ENCODE measurements at regions not wholly inside any gene's neighbourhood (a gene's known extent, or its start where the extent isn't known, plus 50 kb on each side); places are given as distances from the start of the nearest gene placed in this dataset.

- no peak for TF ChIP-seq REST (IDR thresholded peaks at IDR 0.05; ENCODE audit: unreplicated experiment)
- no peak for TF ChIP-seq CTCF (conservative IDR thresholded peaks at IDR 0.05; ENCODE audit: low read depth in 2 of 2)
- no peak for TF ChIP-seq ZNF462 (CRISPR knock-in tag; IDR thresholded peaks at IDR 0.05)
- no peak for TF ChIP-seq STAT1 (IDR thresholded peaks at IDR 0.05; ENCODE audit: unreplicated experiment)
- TF ChIP-seq EZH2 (IDR thresholded peaks at IDR 0.05; ENCODE audit: low read depth, unreplicated experiment), result no peak
- no peak for TF ChIP-seq EZH2phosphoT487 (IDR thresholded peaks at IDR 0.05; ENCODE audit: unreplicated experiment)
- TF ChIP-seq POLR2AphosphoS5 (IDR thresholded peaks at IDR 0.05; ENCODE audit: low read depth), result no peak
- no peak for TF ChIP-seq CREB1 (CRISPR knock-in tag; IDR thresholded peaks at IDR 0.05; ENCODE audit: low read depth)
- TF ChIP-seq, protein P1, sequence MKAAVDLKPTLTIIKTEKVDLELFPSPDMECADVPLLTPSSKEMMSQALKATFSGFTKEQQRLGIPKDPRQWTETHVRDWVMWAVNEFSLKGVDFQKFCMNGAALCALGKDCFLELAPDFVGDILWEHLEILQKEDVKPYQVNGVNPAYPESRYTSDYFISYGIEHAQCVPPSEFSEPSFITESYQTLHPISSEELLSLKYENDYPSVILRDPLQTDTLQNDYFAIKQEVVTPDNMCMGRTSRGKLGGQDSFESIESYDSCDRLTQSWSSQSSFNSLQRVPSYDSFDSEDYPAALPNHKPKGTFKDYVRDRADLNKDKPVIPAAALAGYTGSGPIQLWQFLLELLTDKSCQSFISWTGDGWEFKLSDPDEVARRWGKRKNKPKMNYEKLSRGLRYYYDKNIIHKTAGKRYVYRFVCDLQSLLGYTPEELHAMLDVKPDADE (IDR thresholded peaks at IDR 0.05), result no peak
- TF ChIP-seq JUNB (IDR thresholded peaks at IDR 0.05; ENCODE audit: unreplicated experiment), result no peak
- no peak for TF ChIP-seq NANOG (IDR thresholded peaks at IDR 0.05; ENCODE audit: borderline replicate concordance)
- TF ChIP-seq ZNF114 (CRISPR knock-in tag; IDR thresholded peaks at IDR 0.05), result no peak
- no peak for TF ChIP-seq ZNF331 (CRISPR knock-in tag; IDR thresholded peaks at IDR 0.05; ENCODE audit: low read depth)
Measured at GRCh38 chr9:89874351-89875321, 269.8 kb downstream of the GADD45G start.

Data from GM23338 (cell line).